Central memory CD4-positive, alpha-beta T cell (primary cell): ENCODE measurements at regions not wholly inside any gene's neighbourhood (a gene's known extent, or its start where the extent isn't known, plus 50 kb on each side); places are given as distances from the start of the nearest gene placed in this dataset.

Source experiments
- DNase-seq: peaks from one replicate; pipeline ENCODE4 v3.0.0; 2022

- DNase-seq: no peak
Measured at GRCh38 chr2:126831234-126832005, 67.3 kb upstream of the TEX51 start.

- no peak for DNase-seq
Measured at GRCh38 chr2:126832014-126832413, 66.7 kb upstream of the TEX51 start.

- no peak for DNase-seq
Measured at GRCh38 chr2:126832757-126833156, 65.9 kb upstream of the TEX51 start.

GRCh38 chr2:126834006-126834659 lies 64.6 kb upstream of the TEX51 start:
- DNase-seq: no peak

- no peak for DNase-seq
Measured at GRCh38 chr2:126835261-126835660, 63.4 kb upstream of the TEX51 start.

GRCh38 chr2:126835831-126836230 lies 62.9 kb upstream of the TEX51 start:
- DNase-seq: no peak

GRCh38 chr2:126836761-126837679 lies 61.7 kb upstream of the TEX51 start:
- no peak for DNase-seq

- DNase-seq: no peak
Measured at GRCh38 chr2:126837966-126838715, 60.5 kb upstream of the TEX51 start.

GRCh38 chr2:126838716-126838985 lies 60.0 kb upstream of the TEX51 start:
- DNase-seq: no peak

GRCh38 chr2:126839796-126840195 lies 58.9 kb upstream of the TEX51 start:
- DNase-seq: no peak

GRCh38 chr2:126843081-126843480 lies 55.6 kb upstream of the TEX51 start:
- DNase-seq: no peak

- no peak for DNase-seq
Measured at GRCh38 chr2:126846241-126846640, 52.4 kb upstream of the TEX51 start.
